ENCODE measurements at regions not wholly inside any gene's neighbourhood (a gene's known extent, or its start where the extent isn't known, plus 50 kb on each side); places are given as distances from the start of the nearest gene placed in this dataset.
A peak's percentile ranks its signal among the peaks of the same experiment; 100 is the strongest.

- DNase-seq (ENCODE audit: low spot score), result no peak
Measured at GRCh38 chr2:9772035-9772998, 71.0 kb upstream of the TAF1B start.

GRCh38 chr2:9772999-9773902 is 70.0 kb upstream of the TAF1B start:
- DNase-seq (ENCODE audit: low spot score), result no peak

GRCh38 chr2:9773903-9774239 is 69.4 kb upstream of the TAF1B start:
- no peak for DNase-seq (ENCODE audit: low spot score)

GRCh38 chr2:9774266-9774665 is 69.0 kb upstream of the TAF1B start:
- DNase-seq (ENCODE audit: low spot score), result no peak

GRCh38 chr2:9775351-9775750 is 67.9 kb upstream of the TAF1B start:
- DNase-seq (ENCODE audit: low spot score), result no peak

GRCh38 chr2:9775999-9776712 is 67.1 kb upstream of the TAF1B start:
- DNase-seq (ENCODE audit: low spot score), result no peak

GRCh38 chr2:9777081-9777480 is 66.2 kb upstream of the TAF1B start:
- DNase-seq (ENCODE audit: low spot score), result no peak

- DNase-seq (ENCODE audit: low spot score), result peak; percentile 15
Measured at GRCh38 chr2:9778012-9778411, 65.3 kb upstream of the TAF1B start.

- no peak for DNase-seq (ENCODE audit: low spot score)
Measured at GRCh38 chr2:9778471-9779316, 64.6 kb upstream of the TAF1B start.

GRCh38 chr2:9779596-9780264 is 63.5 kb upstream of the TAF1B start:
- peak; percentile 44 for DNase-seq (ENCODE audit: low spot score)

- DNase-seq (ENCODE audit: low spot score), result no peak
Measured at GRCh38 chr2:9780368-9781130, 62.7 kb upstream of the TAF1B start.

GRCh38 chr2:9781252-9781651 is 62.0 kb upstream of the TAF1B start:
- no peak for DNase-seq (ENCODE audit: low spot score)

GRCh38 chr2:9782197-9782719 is 61.0 kb upstream of the TAF1B start:
- DNase-seq (ENCODE audit: low spot score), result peak; percentile 82

- DNase-seq (ENCODE audit: low spot score), result no peak
Measured at GRCh38 chr2:9789371-9789770, 53.9 kb upstream of the TAF1B start.

- no peak for DNase-seq (ENCODE audit: low spot score)
Measured at GRCh38 chr2:9790702-9791225, 52.5 kb upstream of the TAF1B start.

GRCh38 chr2:9791711-9792110 is 51.6 kb upstream of the TAF1B start:
- no peak for DNase-seq (ENCODE audit: low spot score)

- no peak for DNase-seq (ENCODE audit: low spot score)
Measured at GRCh38 chr2:9793156-9793917, 49.9 kb upstream of the TAF1B start.
